Transverse colon (tissue), 4 donors: ENCODE measurements at regions not wholly inside any gene's neighbourhood (a gene's known extent, or its start where the extent isn't known, plus 50 kb on each side); places are given as distances from the start of the nearest gene placed in this dataset.
"Not testable (repeated sequence)": the region's sequence is repeated elsewhere in the genome, so short reads cannot be mapped to it uniquely, and the experiment has no call there.

Experiments
- DNase-seq: peaks from one replicate; pipeline ENCODE4 v3.0.0-alpha.2; 2019
- H3K27ac ChIP-seq, 4 donors: fragments of 200-600 bp; sonication (generic); 2 replicates each; pipeline ENCODE4 v1.5.1; 2016 to 2018; ENCODE audit warnings: inconsistent platforms in 4 of 4
- H3K27me3 ChIP-seq: fragments of 200-600 bp; sonication (generic); 2 replicates; pipeline ENCODE4 v1.5.1; 2017; ENCODE audit warnings: inconsistent platforms
- H3K36me3 ChIP-seq, 4 donors: fragments of 200-600 bp; sonication (generic); 2 replicates each; pipeline ENCODE4 v1.5.1; 2017 to 2019; ENCODE audit warnings: inconsistent platforms in 4 of 4
- H3K4me1 ChIP-seq, 4 donors: fragments of 200-600 bp; sonication (generic); 2 replicates each; pipeline ENCODE4 v1.5.1; 2017 to 2020; ENCODE audit warnings: inconsistent platforms in 4 of 4
- H3K4me3 ChIP-seq, 4 donors: fragments of 200-600 bp; sonication (generic); 1 replicate in 1 of 4; 2 replicates in 3 of 4; pipeline versions ENCODE4 v1.5.1 to v1.6.1; 2017 to 2019; ENCODE audit warnings: inconsistent platforms in 4 of 4
- H3K9me3 ChIP-seq, 2 donors: fragments of 200-600 bp; sonication (generic); 2 replicates each; pipeline ENCODE4 v1.5.1; 2017 to 2019; ENCODE audit warnings: inconsistent platforms in 2 of 2
- EP300 ChIP-seq: sonication (generic); formaldehyde crosslinking; IDR thresholded peaks from one replicate; pipeline ENCODE4 v1.6.1; 2017; ENCODE audit warnings: antibody characterized with exemption, low read depth
- POLR2A ChIP-seq: fragments of 450-650 bp; IDR thresholded peaks from one replicate; pipeline ENCODE4 v1.6.1; 2016; ENCODE audit warnings: antibody characterized with exemption, mild to moderate bottlenecking, moderate library complexity
- POLR2AphosphoS5 ChIP-seq, 3 donors: sonication (generic); formaldehyde crosslinking; IDR thresholded peaks; one replicate each; pipeline ENCODE4 v1.6.1; 2016; ENCODE audit warnings: antibody characterized with exemption in 3 of 3
- WGBS, 2 donors: methylation state at CpG; one replicate each; pipeline ENCODE4 v1.1.5; 2018; ENCODE audit warnings: low coverage in 1 of 2; 5-methylcytosine and 5-hydroxymethylcytosine counted together
- in situ Hi-C, 4 donors: fragments of 200-750 bp; cut with MboI; loops; one replicate each; pipeline versions ENCODE4 v1.15.0 to v1.15.1; 2017; ENCODE audit warnings: low sequenced_read_pairs in 3 of 4, low pct_ligation_motif_present in 1 of 4, low pct_unique_long_range_greater_than_20kb in 1 of 4
- intact Hi-C: fragments of 100-400 bp; cut with DNase I; formaldehyde crosslinking; loops from one replicate; pipeline ENCODE4 v1.15.1; 2023; ENCODE audit warnings: low total_unique reads
- TF ChIP-seq, protein P1 (sequence below), 5 experiments: fragments of 200-600 bp in 3 of 5; fragments of 450-650 bp in 2 of 5; sonication (generic) in 3 of 5; IDR thresholded peaks; 1 replicate in 2 of 5; 2 replicates in 3 of 5; pipeline ENCODE4 v1.5.1; 2016 to 2017; ENCODE audit warnings: antibody characterized with exemption in 5 of 5, inconsistent platforms in 3 of 5, mild to moderate bottlenecking in 2 of 5, moderate library complexity in 1 of 5

DNA sequence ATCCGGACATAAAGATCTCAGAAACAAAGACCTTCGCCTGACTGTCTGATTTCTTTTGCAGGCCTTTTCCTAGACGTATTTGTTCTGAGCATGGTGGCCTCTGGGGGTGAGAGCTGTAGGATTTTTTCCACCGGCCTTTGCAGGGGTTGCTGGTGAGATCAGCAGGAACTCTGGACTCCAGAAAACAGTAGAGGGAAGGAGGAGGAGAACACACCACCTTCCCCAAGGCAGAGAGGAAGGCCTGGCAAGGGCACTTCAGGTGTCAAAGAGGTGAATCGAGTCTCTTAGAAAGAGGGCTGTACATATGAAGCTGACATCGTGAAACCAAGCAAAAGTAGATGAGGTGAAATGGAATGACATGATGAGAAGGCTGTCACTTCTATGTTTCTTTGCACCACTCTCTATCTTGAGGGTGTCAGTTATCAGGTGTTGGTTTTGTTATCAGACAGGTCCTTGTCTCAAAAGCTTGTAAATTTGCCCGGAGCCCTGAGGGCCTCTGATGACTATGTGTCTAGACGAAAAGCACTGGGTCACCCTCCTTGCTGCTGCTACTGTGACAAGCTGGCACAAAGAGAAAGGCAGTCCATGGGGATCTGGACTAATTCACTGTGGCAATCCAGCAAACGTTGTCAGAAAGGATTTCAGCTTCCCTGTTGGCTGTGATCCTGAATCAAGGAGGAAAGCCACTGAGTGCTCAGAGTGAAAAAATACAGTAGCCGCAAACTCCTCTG, 91.3 kb upstream of the MAP3K7 start:
- no peaks in the 10 kb centered on the region for H3K36me3 ChIP-seq
- intact Hi-C loops (no loop called here), in situ Hi-C loops (no loop called here)
- H3K9me3 ChIP-seq, result no peaks in the 10 kb centered on the region
- H3K27ac ChIP-seq, result no peak overlapping the region
- DNase-seq, result no peak
- no peak overlapping the region for H3K4me3 ChIP-seq
- no peaks in the 10 kb centered on the region for H3K27me3 ChIP-seq
- TF ChIP-seq POLR2AphosphoS5 (IDR thresholded peaks at IDR 0.05), result no peak
- TF ChIP-seq, protein P1, sequence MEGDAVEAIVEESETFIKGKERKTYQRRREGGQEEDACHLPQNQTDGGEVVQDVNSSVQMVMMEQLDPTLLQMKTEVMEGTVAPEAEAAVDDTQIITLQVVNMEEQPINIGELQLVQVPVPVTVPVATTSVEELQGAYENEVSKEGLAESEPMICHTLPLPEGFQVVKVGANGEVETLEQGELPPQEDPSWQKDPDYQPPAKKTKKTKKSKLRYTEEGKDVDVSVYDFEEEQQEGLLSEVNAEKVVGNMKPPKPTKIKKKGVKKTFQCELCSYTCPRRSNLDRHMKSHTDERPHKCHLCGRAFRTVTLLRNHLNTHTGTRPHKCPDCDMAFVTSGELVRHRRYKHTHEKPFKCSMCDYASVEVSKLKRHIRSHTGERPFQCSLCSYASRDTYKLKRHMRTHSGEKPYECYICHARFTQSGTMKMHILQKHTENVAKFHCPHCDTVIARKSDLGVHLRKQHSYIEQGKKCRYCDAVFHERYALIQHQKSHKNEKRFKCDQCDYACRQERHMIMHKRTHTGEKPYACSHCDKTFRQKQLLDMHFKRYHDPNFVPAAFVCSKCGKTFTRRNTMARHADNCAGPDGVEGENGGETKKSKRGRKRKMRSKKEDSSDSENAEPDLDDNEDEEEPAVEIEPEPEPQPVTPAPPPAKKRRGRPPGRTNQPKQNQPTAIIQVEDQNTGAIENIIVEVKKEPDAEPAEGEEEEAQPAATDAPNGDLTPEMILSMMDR (IDR thresholded peaks at IDR 0.05), result no peak
- TF ChIP-seq POLR2A, result no peak
- no peak for TF ChIP-seq EP300
- WGBS, 2 donors, result 69% methylated on average over 8 to 10 of the region's 10 CpGs
- no peaks in the 10 kb centered on the region for H3K4me1 ChIP-seq

DNA sequence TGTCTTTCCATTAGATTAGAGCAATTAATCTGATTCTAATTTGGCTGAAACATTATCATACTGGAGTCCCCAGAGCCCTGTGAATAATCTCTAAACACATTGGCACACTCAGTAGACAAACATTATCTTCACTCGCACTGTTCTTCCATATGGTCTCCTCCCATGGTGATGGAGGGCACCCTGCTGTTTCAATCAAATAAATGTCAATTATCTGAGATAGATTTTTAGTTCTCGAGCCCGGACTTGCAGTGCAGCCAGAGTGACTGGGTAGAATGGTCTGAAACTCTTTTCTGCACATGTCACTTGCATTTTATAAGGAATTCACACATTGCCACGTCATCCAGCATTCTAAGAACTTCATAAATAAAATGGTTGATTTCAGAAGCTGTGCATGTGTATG, 90.6 kb upstream of the MAP3K7 start:
- no peaks in the 10 kb centered on the region for H3K9me3 ChIP-seq
- H3K36me3 ChIP-seq, result no peaks in the 10 kb centered on the region
- no peaks in the 10 kb centered on the region for H3K27me3 ChIP-seq
- H3K4me3 ChIP-seq, result no peak overlapping the region
- TF ChIP-seq, protein P1 (IDR thresholded peaks at IDR 0.05), result no peak
- TF ChIP-seq POLR2AphosphoS5 (IDR thresholded peaks at IDR 0.05), result no peak
- no peak for TF ChIP-seq POLR2A
- TF ChIP-seq EP300, result no peak
- intact Hi-C loops (loop anchor here (2.0 kb wide), 1 partner anchor 41 kb away; no protein-coding TSS in a partner anchor), in situ Hi-C loops (no loop called here)
- 53 to 73% methylated on average over 3 to 4 of the region's 4 CpGs for WGBS, 2 donors
- no peak overlapping the region for H3K27ac ChIP-seq
- DNase-seq, result no peak
- H3K4me1 ChIP-seq, result no peaks in the 10 kb centered on the region

- no peaks in the 10 kb centered on the region for H3K27me3 ChIP-seq
- no peak overlapping the region for H3K4me3 ChIP-seq
- WGBS, 2 donors, result 61 to 84% methylated on average over 5 to 7 of the region's 7 CpGs
- TF ChIP-seq, protein P1 (IDR thresholded peaks at IDR 0.05), result no peak
- TF ChIP-seq POLR2AphosphoS5 (IDR thresholded peaks at IDR 0.05) (no peak), POLR2A (no peak), EP300 (no peak)
- DNase-seq, result no peak
- H3K4me1 ChIP-seq, result no peaks in the 10 kb centered on the region
- intact Hi-C loops, result loop anchor here (2.0 kb wide), 1 partner anchor 42 kb away; no protein-coding TSS in a partner anchor
- H3K9me3 ChIP-seq, result no peaks in the 10 kb centered on the region
- in situ Hi-C loops, result no loop called here
- H3K36me3 ChIP-seq, result no peaks in the 10 kb centered on the region
- no peak overlapping the region for H3K27ac ChIP-seq
Measured at GRCh38 chr6:90676516-90677300, 89.8 kb upstream of the MAP3K7 start.

- H3K4me1 ChIP-seq, DNase-seq, H3K27me3 ChIP-seq, H3K9me3 ChIP-seq, intact Hi-C loops, H3K36me3 ChIP-seq, H3K27ac ChIP-seq, in situ Hi-C loops, H3K4me3 ChIP-seq: not testable (repeated sequence)
- WGBS, 2 donors, result 92 to 100% methylated on average over 1 to 8 of the region's 8 CpGs
Measured at GRCh38 chr6:90675107-90675506, 88.2 kb upstream of the MAP3K7 start.

GRCh38 chr6:90674077-90674476, 87.2 kb upstream of the MAP3K7 start:
- H3K4me3 ChIP-seq, intact Hi-C loops, in situ Hi-C loops, H3K9me3 ChIP-seq, H3K4me1 ChIP-seq, DNase-seq, H3K36me3 ChIP-seq, H3K27ac ChIP-seq, H3K27me3 ChIP-seq: not testable (repeated sequence)
- 51 to 62% methylated on average over 4 to 9 of the region's 9 CpGs for WGBS, 2 donors
